Smooth muscle cell (in vitro differentiated cells): ENCODE measurements at regions not wholly inside any gene's neighbourhood (a gene's known extent, or its start where the extent isn't known, plus 50 kb on each side); places are given as distances from the start of the nearest gene placed in this dataset.

Experiments used
- DNase-seq: peaks from one replicate; lab custom pipeline; 2025; ENCODE audit not compliant: unreplicated experiment; lab: John Stamatoyannopoulos, UW
- H2AFZ ChIP-seq: fragments of 200-600 bp; sonication (generic); 2 replicates; pipeline ENCODE4 v1.6.0; 2016; ENCODE audit warnings: antibody characterized with exemption, low read depth, mild to moderate bottlenecking
- H3F3A ChIP-seq: fragments of 200-600 bp; sonication (generic); 2 replicates; pipeline ENCODE4 v1.6.0; 2017; ENCODE audit warnings: antibody characterized with exemption, low read depth
- H3K27ac ChIP-seq: fragments of 200-600 bp; sonication (generic); 2 replicates; pipeline ENCODE4 v1.5.1; 2016; ENCODE audit warnings: low read depth, mild to moderate bottlenecking
- H3K27me3 ChIP-seq: fragments of 200-600 bp; sonication (generic); 2 replicates; pipeline ENCODE4 v1.6.1; 2016; ENCODE audit warnings: low read depth, mild to moderate bottlenecking
- H3K36me3 ChIP-seq: fragments of 200-600 bp; sonication (generic); 2 replicates; pipeline ENCODE4 v1.5.1; 2016; ENCODE audit warnings: low read depth
- H3K4me1 ChIP-seq: fragments of 200-600 bp; sonication (generic); 2 replicates; pipeline ENCODE4 v1.5.1; 2016; ENCODE audit warnings: low read depth
- H3K4me2 ChIP-seq: fragments of 200-600 bp; sonication (generic); 2 replicates; pipeline ENCODE4 v1.6.0; 2016; ENCODE audit warnings: mild to moderate bottlenecking
- H3K4me3 ChIP-seq: fragments of 200-600 bp; sonication (generic); 2 replicates; pipeline ENCODE4 v1.5.1; 2016; ENCODE audit warnings: mild to moderate bottlenecking
- H3K79me2 ChIP-seq: fragments of 200-600 bp; sonication (generic); 2 replicates; pipeline ENCODE4 v1.6.0; 2016; ENCODE audit warnings: low read depth, mild to moderate bottlenecking
- H3K9ac ChIP-seq: fragments of 200-600 bp; sonication (generic); 2 replicates; pipeline ENCODE4 v1.6.0; 2016; ENCODE audit warnings: low read depth
- H3K9me3 ChIP-seq: fragments of 200-600 bp; sonication (generic); replicated peaks from 2 replicates; pipeline ENCODE4 v1.5.1; 2016; ENCODE audit warnings: low read depth
- H4K20me1 ChIP-seq: fragments of 200-600 bp; sonication (generic); 2 replicates; pipeline ENCODE4 v1.6.0; 2016; ENCODE audit warnings: low read depth
- WGBS: methylation state at CpG from one replicate; pipeline ENCODE4 v1.1.7; 2016; ENCODE audit warnings: low lambda C conversion rate; 5-methylcytosine and 5-hydroxymethylcytosine counted together
- TF ChIP-seq, protein P1 (sequence below): fragments of 200-600 bp; sonication (generic); IDR thresholded peaks from 2 replicates; pipeline ENCODE4 v1.5.1; 2017; ENCODE audit warnings: borderline replicate concordance, mild to moderate bottlenecking, antibody characterized with exemption; ENCODE audit not compliant: insufficient read depth, poor library complexity, severe bottlenecking

DNA sequence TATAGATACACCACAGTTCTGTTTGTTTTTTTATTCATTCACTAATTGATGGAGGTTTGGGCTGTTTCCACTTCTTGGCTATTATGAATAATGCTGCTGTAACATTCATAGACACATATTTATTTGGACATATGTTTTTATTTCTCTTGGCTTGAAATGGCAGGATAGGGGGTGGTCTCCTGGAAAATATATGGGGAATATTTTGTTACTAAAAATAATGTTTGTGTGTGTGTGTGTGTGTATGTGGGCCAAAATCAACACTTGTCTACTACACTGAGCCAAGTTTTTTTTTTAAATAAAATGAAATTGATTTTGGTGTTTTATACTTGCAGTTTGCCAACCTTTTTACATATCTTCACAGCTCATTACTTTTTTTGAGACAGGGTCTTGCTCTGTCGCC is 264.4 kb upstream of the SULF2 start:
- no peaks in the 10 kb centered on the region for H3K36me3 ChIP-seq
- H3K9me3 ChIP-seq: no peaks in the 10 kb centered on the region
- no peaks in the 10 kb centered on the region for H4K20me1 ChIP-seq
- H3K4me1 ChIP-seq: no peaks in the 10 kb centered on the region
- DNase-seq: no peak
- H3F3A ChIP-seq: no peaks in the 10 kb centered on the region
- no peak overlapping the region for H2AFZ ChIP-seq
- H3K4me3 ChIP-seq: no peak overlapping the region
- H3K9ac ChIP-seq: no peak overlapping the region
- H3K27ac ChIP-seq: no peak overlapping the region
- TF ChIP-seq, protein P1, sequence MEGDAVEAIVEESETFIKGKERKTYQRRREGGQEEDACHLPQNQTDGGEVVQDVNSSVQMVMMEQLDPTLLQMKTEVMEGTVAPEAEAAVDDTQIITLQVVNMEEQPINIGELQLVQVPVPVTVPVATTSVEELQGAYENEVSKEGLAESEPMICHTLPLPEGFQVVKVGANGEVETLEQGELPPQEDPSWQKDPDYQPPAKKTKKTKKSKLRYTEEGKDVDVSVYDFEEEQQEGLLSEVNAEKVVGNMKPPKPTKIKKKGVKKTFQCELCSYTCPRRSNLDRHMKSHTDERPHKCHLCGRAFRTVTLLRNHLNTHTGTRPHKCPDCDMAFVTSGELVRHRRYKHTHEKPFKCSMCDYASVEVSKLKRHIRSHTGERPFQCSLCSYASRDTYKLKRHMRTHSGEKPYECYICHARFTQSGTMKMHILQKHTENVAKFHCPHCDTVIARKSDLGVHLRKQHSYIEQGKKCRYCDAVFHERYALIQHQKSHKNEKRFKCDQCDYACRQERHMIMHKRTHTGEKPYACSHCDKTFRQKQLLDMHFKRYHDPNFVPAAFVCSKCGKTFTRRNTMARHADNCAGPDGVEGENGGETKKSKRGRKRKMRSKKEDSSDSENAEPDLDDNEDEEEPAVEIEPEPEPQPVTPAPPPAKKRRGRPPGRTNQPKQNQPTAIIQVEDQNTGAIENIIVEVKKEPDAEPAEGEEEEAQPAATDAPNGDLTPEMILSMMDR: no peak
- WGBS: 93% methylated on average over 1 of the region's 1 CpG
- no peaks in the 10 kb centered on the region for H3K27me3 ChIP-seq
- no peak overlapping the region for H3K4me2 ChIP-seq
- H3K79me2 ChIP-seq: no peaks in the 10 kb centered on the region

GRCh38 chr20:48049171-48049570 is 263.9 kb upstream of the SULF2 start:
- no peak overlapping the region for H3K27ac ChIP-seq
- no peaks in the 10 kb centered on the region for H4K20me1 ChIP-seq
- H3K4me1 ChIP-seq: no peaks in the 10 kb centered on the region
- no peaks in the 10 kb centered on the region for H3K79me2 ChIP-seq
- H3K4me3 ChIP-seq: no peak overlapping the region
- H3K36me3 ChIP-seq: no peaks in the 10 kb centered on the region
- H3K4me2 ChIP-seq: no peak overlapping the region
- H3K27me3 ChIP-seq: no peaks in the 10 kb centered on the region
- no peak for DNase-seq
- no peak overlapping the region for H2AFZ ChIP-seq
- H3F3A ChIP-seq: no peaks in the 10 kb centered on the region
- TF ChIP-seq, protein P1: no peak
- no peak overlapping the region for H3K9ac ChIP-seq
- H3K9me3 ChIP-seq: no peaks in the 10 kb centered on the region
- 71% methylated on average over 3 of the region's 3 CpGs for WGBS

GRCh38 chr20:48047447-48047846 is 262.2 kb upstream of the SULF2 start:
- Histone ChIP-seq H3K79me2 (no peaks in the 10 kb centered on the region), H3K9ac (no peak overlapping the region), H3K9me3 (no peaks in the 10 kb centered on the region), H4K20me1 (no peaks in the 10 kb centered on the region), H3K4me1 (no peaks in the 10 kb centered on the region), H2AFZ (no peak overlapping the region), H3F3A (no peaks in the 10 kb centered on the region), H3K27me3 (no peaks in the 10 kb centered on the region), H3K4me3 (no peak overlapping the region), H3K36me3 (no peaks in the 10 kb centered on the region), H3K4me2 (no peak overlapping the region), H3K27ac (no peak overlapping the region)
- TF ChIP-seq, protein P1: no peak
- WGBS: 91% methylated on average over 4 of the region's 4 CpGs
- DNase-seq: no peak

- TF ChIP-seq, protein P1: no peak
- Histone ChIP-seq H3K9ac (no peak overlapping the region), H3K27me3 (no peaks in the 10 kb centered on the region), H3K36me3 (no peaks in the 10 kb centered on the region), H3K27ac (no peak overlapping the region), H4K20me1 (no peaks in the 10 kb centered on the region), H3K79me2 (no peaks in the 10 kb centered on the region), H3K4me1 (no peaks in the 10 kb centered on the region), H3K4me3 (no peak overlapping the region), H3K4me2 (no peak overlapping the region), H3F3A (no peaks in the 10 kb centered on the region), H3K9me3 (no peaks in the 10 kb centered on the region), H2AFZ (no peak overlapping the region)
- DNase-seq: no peak
- 81% methylated on average over 7 of the region's 7 CpGs for WGBS
These were observed 257.3 kb upstream of the SULF2 start for GRCh38 chr20:48042628-48043027.
